ENCODE measurements at regions not wholly inside any gene's neighbourhood (a gene's known extent, or its start where the extent isn't known, plus 50 kb on each side); places are given as distances from the start of the nearest gene placed in this dataset.

GRCh38 chr4:95987851-95988250 is 148.0 kb downstream of the PDHA2 start:
- TF ChIP-seq, protein P1, sequence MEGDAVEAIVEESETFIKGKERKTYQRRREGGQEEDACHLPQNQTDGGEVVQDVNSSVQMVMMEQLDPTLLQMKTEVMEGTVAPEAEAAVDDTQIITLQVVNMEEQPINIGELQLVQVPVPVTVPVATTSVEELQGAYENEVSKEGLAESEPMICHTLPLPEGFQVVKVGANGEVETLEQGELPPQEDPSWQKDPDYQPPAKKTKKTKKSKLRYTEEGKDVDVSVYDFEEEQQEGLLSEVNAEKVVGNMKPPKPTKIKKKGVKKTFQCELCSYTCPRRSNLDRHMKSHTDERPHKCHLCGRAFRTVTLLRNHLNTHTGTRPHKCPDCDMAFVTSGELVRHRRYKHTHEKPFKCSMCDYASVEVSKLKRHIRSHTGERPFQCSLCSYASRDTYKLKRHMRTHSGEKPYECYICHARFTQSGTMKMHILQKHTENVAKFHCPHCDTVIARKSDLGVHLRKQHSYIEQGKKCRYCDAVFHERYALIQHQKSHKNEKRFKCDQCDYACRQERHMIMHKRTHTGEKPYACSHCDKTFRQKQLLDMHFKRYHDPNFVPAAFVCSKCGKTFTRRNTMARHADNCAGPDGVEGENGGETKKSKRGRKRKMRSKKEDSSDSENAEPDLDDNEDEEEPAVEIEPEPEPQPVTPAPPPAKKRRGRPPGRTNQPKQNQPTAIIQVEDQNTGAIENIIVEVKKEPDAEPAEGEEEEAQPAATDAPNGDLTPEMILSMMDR (IDR thresholded peaks at IDR 0.05 in 2 of 3, conservative IDR thresholded peaks at IDR 0.05 in 1 of 3; ENCODE audit: borderline replicate concordance in 1 of 3, insufficient read depth in 1 of 3, low read depth in 2 of 3, low read length in 2 of 3), result no peak
- TF ChIP-seq POLR2A (IDR thresholded peaks at IDR 0.05; ENCODE audit: borderline replicate concordance, extremely low read depth, insufficient read depth, insufficient read length) (no peak), EZH2 (IDR thresholded peaks at IDR 0.05) (no peak)
- TF ChIP-seq, protein P2, sequence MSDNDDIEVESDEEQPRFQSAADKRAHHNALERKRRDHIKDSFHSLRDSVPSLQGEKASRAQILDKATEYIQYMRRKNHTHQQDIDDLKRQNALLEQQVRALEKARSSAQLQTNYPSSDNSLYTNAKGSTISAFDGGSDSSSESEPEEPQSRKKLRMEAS (IDR thresholded peaks at IDR 0.05), result no peak
